WTC11 (cell line): ENCODE measurements at regions not wholly inside any gene's neighbourhood (a gene's known extent, or its start where the extent isn't known, plus 50 kb on each side); places are given as distances from the start of the nearest gene placed in this dataset.

Experiments used
- ATAC-seq: fragments of 200-7000 bp; cut with Tn5 transposase; 2 replicates; pipeline ENCODE4 v1.10.0; 2021; ENCODE audit warnings: mild to moderate bottlenecking, moderate library complexity
- CTCF ChIA-PET: fragments of 300-600 bp; sonication (Branson Sonifier 250); formaldehyde crosslinking; loops from one replicate; lab custom pipeline; 2021; ENCODE audit warnings: antibody characterized with exemption; lab: Charles Lee
- POLR2A ChIA-PET: fragments of 350-600 bp; sonication (Branson Sonifier 250); formaldehyde crosslinking; loops from one replicate; lab custom pipeline; 2021; ENCODE audit warnings: antibody characterized with exemption; lab: Charles Lee
- DNase-seq: peaks from one replicate; pipeline ENCODE4 v3.0.0; 2021; ENCODE audit warnings: low spot score
- H3K27ac Mint-ChIP-seq: 2 replicates; pipeline ENCODE4 v1.8.0; 2021; ENCODE audit warnings: mixed read lengths
- H3K27me3 Mint-ChIP-seq: 2 replicates; pipeline ENCODE4 v1.8.0; 2021; ENCODE audit warnings: low read depth, mild to moderate bottlenecking, moderate library complexity, mixed read lengths
- H3K36me3 Mint-ChIP-seq: 2 replicates; pipeline ENCODE4 v1.8.0; 2021; ENCODE audit warnings: mixed read lengths
- H3K4me1 Mint-ChIP-seq: 2 replicates; pipeline ENCODE4 v1.8.0; 2022; ENCODE audit warnings: mixed read lengths
- H3K4me3 Mint-ChIP-seq: 2 replicates; pipeline ENCODE4 v1.8.0; 2021; ENCODE audit warnings: mild to moderate bottlenecking, moderate library complexity, mixed read lengths
- H3K9me3 Mint-ChIP-seq: 2 replicates; pipeline ENCODE4 v1.8.0; 2021; ENCODE audit warnings: mixed read lengths
- ARID4B ChIP-seq: sonication (generic); formaldehyde crosslinking; IDR thresholded peaks from 2 replicates; pipeline ENCODE4 v1.8.0; 2023; ENCODE audit warnings: missing genetic modification reagents, mild to moderate bottlenecking, borderline replicate concordance
- ATF1 ChIP-seq: sonication (generic); formaldehyde crosslinking; IDR thresholded peaks from 2 replicates; pipeline ENCODE4 v1.8.1; 2023; ENCODE audit warnings: mild to moderate bottlenecking, moderate library complexity, missing genetic modification reagents
- E2F1 ChIP-seq: sonication (generic); formaldehyde crosslinking; IDR thresholded peaks from 2 replicates; pipeline ENCODE4 v1.8.0; 2022; ENCODE audit warnings: mild to moderate bottlenecking, missing genetic modification reagents
- E2F5 ChIP-seq: sonication (generic); formaldehyde crosslinking; IDR thresholded peaks from 2 replicates; pipeline ENCODE4 v1.8.1; 2022; ENCODE audit warnings: mild to moderate bottlenecking, moderate library complexity, missing genetic modification reagents
- SMAD4 ChIP-seq: sonication (generic); formaldehyde crosslinking; IDR thresholded peaks from 2 replicates; pipeline ENCODE4 v1.8.0; 2022; ENCODE audit warnings: mild to moderate bottlenecking, missing genetic modification reagents

GRCh38 chr6:17227403-17227802 is 53.8 kb upstream of the RBM24 start:
- no peak for ATAC-seq
- H3K36me3 Mint-ChIP-seq = peaks cover 8% of the 10 kb centered on the region
- H3K4me3 Mint-ChIP-seq = no peak overlapping the region
- H3K27ac Mint-ChIP-seq = no peak overlapping the region
- POLR2A ChIA-PET = no interaction called here
- peaks cover 17% of the 10 kb centered on the region for H3K9me3 Mint-ChIP-seq
- no peak for TF ChIP-seq ARID4B (CRISPR knock-in tag)
- no peak for TF ChIP-seq E2F1
- no peak for TF ChIP-seq ATF1
- TF ChIP-seq SMAD4 (CRISPR knock-in tag) = no peak
- TF ChIP-seq E2F5 (CRISPR knock-in tag) = no peak
- 0 out of 2 replicates have a peak, but pooled peaks cover 5% of the 10 kb centered on the region for H3K4me1 Mint-ChIP-seq
- no peaks in the 10 kb centered on the region for H3K27me3 Mint-ChIP-seq
- DNase-seq = no peak
- CTCF ChIA-PET = interaction anchor here (1.2 kb wide), 1 partner anchor 13 kb away, joined by 3 read pairs; no protein-coding TSS in a partner anchor
